Endothelial cell of umbilical vein (primary cell): ENCODE measurements at regions not wholly inside any gene's neighbourhood (a gene's known extent, or its start where the extent isn't known, plus 50 kb on each side); places are given as distances from the start of the nearest gene placed in this dataset.

ENCODE experiments used
- EZH2 ChIP-seq: IDR thresholded peaks from 2 replicates; pipeline ENCODE4 v1.6.1; 2012; ENCODE audit warnings: borderline replicate concordance, low read depth, mild to moderate bottlenecking, moderate library complexity, low read length, inconsistent platforms; ENCODE audit not compliant: severe bottlenecking
- FOS ChIP-seq: IDR thresholded peaks from 2 replicates; pipeline ENCODE4 v1.6.1; 2011; ENCODE audit warnings: mild to moderate bottlenecking, low read length, moderate library complexity, borderline replicate concordance; ENCODE audit not compliant: insufficient read depth
- JUN ChIP-seq: IDR thresholded peaks from 2 replicates; pipeline ENCODE4 v1.6.1; 2011; ENCODE audit warnings: borderline replicate concordance, low read depth; ENCODE audit not compliant: insufficient read length, insufficient read depth
- POLR2A ChIP-seq: IDR thresholded peaks from 2 replicates; pipeline ENCODE4 v1.6.1; 2012; ENCODE audit warnings: low read depth, mild to moderate bottlenecking, control low read depth, low read length
- POLR2AphosphoS5 ChIP-seq: IDR thresholded peaks from 2 replicates; pipeline ENCODE4 v1.6.1; 2012; ENCODE audit warnings: low read depth, mild to moderate bottlenecking, control low read depth, low read length, moderate library complexity; ENCODE audit not compliant: insufficient read depth
- TF ChIP-seq, protein P1 (sequence below), 2 donors: IDR thresholded peaks; 1 replicate in 1 of 2; 2 replicates in 1 of 2; pipeline ENCODE4 v1.5.1; 2011; ENCODE audit warnings: low read length in 2 of 2, mild to moderate bottlenecking in 2 of 2, moderate library complexity in 2 of 2, control low read depth in 1 of 2, inconsistent platforms in 1 of 2, low read depth in 1 of 2; ENCODE audit not compliant: insufficient read depth in 1 of 2; ENCODE audit errors: extremely low read depth in 1 of 2
- TF ChIP-seq, protein P2 (sequence below): IDR thresholded peaks from 2 replicates; pipeline ENCODE4 v1.6.1; 2011; ENCODE audit not compliant: insufficient read depth, insufficient read length

DNA sequence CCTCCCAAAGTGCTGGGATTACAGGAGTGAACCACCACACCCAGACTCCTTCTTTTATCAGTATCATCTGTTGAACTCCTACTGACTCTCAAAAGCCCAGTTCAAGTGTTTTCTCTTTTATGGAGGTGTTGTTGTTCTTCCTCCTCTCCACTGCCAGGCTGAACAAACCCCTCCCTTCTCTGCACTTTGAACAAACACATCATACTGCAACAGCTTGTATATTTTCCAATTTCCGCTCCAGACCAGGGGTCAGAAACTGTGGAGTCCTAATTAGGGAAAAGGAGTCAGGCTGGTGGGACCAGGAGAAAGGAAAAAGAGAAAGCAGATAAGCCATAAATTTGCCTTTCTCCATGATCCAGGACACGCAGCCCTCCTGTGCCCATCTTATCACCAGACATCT is 148.1 kb upstream of the HMHB1 start:
- TF ChIP-seq, protein P1, sequence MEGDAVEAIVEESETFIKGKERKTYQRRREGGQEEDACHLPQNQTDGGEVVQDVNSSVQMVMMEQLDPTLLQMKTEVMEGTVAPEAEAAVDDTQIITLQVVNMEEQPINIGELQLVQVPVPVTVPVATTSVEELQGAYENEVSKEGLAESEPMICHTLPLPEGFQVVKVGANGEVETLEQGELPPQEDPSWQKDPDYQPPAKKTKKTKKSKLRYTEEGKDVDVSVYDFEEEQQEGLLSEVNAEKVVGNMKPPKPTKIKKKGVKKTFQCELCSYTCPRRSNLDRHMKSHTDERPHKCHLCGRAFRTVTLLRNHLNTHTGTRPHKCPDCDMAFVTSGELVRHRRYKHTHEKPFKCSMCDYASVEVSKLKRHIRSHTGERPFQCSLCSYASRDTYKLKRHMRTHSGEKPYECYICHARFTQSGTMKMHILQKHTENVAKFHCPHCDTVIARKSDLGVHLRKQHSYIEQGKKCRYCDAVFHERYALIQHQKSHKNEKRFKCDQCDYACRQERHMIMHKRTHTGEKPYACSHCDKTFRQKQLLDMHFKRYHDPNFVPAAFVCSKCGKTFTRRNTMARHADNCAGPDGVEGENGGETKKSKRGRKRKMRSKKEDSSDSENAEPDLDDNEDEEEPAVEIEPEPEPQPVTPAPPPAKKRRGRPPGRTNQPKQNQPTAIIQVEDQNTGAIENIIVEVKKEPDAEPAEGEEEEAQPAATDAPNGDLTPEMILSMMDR (IDR thresholded peaks at IDR 0.05; ENCODE audit: extremely low read depth in 1 of 2, insufficient read depth in 1 of 2, low read depth in 1 of 2, low read length in 2 of 2): no peak
- TF ChIP-seq EZH2 (no peak), POLR2A (no peak), POLR2AphosphoS5 (no peak), JUN (no peak), FOS (no peak)
- TF ChIP-seq, protein P2, sequence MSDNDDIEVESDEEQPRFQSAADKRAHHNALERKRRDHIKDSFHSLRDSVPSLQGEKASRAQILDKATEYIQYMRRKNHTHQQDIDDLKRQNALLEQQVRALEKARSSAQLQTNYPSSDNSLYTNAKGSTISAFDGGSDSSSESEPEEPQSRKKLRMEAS: no peak
